ENCODE measurements at regions not wholly inside any gene's neighbourhood (a gene's known extent, or its start where the extent isn't known, plus 50 kb on each side); places are given as distances from the start of the nearest gene placed in this dataset.

DNA sequence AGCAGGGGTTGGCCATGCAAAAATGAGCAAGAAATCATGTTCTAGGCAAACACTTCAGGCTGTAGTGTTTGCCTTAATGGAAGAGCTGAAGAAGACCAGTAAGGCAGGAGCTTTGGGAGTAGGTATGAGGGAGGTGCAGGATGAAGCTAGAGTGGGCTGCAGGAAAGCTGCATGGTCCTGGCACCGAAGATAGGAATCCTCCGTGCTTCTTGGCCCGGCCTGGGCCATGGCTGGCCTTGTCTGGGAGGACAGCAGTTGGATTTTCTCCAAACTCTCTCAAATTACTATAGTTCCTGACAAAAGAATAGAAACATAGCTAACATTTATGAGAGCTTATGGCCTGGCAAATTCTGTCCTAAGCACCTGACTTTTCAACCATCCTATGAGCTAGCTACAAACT is 116.5 kb downstream of the UCHL1 start:
- no peaks in the 10 kb centered on the region for H3K27me3 Mint-ChIP-seq
- no peak for DNase-seq (ENCODE audit: extremely low spot score, unreplicated experiment)
- no peak overlapping the region for H3K27ac Mint-ChIP-seq
- peaks cover 18% of the 10 kb centered on the region for H3K4me1 Mint-ChIP-seq (ENCODE audit: unreplicated experiment)
- peaks cover under 1% of the 10 kb centered on the region for H3K9me3 Mint-ChIP-seq
- H3K4me3 Mint-ChIP-seq = no peak overlapping the region
- TF ChIP-seq, protein P1, sequence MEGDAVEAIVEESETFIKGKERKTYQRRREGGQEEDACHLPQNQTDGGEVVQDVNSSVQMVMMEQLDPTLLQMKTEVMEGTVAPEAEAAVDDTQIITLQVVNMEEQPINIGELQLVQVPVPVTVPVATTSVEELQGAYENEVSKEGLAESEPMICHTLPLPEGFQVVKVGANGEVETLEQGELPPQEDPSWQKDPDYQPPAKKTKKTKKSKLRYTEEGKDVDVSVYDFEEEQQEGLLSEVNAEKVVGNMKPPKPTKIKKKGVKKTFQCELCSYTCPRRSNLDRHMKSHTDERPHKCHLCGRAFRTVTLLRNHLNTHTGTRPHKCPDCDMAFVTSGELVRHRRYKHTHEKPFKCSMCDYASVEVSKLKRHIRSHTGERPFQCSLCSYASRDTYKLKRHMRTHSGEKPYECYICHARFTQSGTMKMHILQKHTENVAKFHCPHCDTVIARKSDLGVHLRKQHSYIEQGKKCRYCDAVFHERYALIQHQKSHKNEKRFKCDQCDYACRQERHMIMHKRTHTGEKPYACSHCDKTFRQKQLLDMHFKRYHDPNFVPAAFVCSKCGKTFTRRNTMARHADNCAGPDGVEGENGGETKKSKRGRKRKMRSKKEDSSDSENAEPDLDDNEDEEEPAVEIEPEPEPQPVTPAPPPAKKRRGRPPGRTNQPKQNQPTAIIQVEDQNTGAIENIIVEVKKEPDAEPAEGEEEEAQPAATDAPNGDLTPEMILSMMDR (conservative IDR thresholded peaks at IDR 0.05) = no peak
- H3K36me3 Mint-ChIP-seq = peaks cover 7% of the 10 kb centered on the region

DNA sequence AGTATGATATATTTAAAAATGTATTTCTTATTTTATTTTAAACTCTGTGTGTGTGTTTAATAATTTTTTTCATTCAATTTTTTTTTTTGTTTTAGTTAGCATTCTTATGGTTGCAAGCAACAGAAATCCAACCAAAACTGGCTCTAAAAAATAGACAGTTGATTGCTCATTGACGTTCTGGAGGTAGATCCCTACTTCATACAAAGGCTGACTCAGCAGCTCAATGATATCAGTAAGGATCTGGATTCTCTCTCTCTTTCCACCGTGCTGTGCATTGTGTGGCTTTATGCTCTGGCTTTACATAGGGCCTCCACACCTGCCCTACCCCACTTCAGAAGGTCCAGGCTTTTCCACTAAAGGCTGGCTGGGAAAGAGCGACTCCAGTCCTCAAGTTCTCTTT is 117.8 kb downstream of the UCHL1 start:
- Mint-ChIP-seq H3K36me3 (peaks cover 16% of the 10 kb centered on the region), H3K9me3 (peaks cover 10% of the 10 kb centered on the region), H3K4me3 (no peak overlapping the region), H3K4me1 (ENCODE audit: unreplicated experiment) (peaks cover 12% of the 10 kb centered on the region), H3K27ac (no peak overlapping the region), H3K27me3 (no peaks in the 10 kb centered on the region)
- DNase-seq (ENCODE audit: extremely low spot score, unreplicated experiment) = no peak
- TF ChIP-seq, protein P1 (conservative IDR thresholded peaks at IDR 0.05) = no peak

DNA sequence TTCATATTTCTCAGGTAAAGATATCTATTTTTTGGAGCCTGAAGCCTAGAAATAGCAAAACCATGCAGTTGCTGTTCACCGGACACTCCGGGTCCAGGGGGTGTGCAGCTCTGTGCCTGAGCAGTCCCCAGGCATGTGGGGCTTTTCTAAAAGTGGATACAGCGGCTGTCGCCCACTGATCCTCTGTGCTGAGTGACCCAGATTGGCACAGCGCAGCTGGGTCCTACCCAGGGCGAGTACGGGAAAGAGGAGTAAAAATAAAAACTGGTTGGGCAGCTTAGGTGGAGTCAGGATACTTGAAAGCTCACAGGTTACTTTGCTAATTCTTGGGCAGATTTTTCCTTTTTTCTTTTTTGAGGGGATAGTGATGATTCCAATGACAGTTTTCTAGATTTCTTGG is 118.8 kb downstream of the UCHL1 start:
- Mint-ChIP-seq H3K9me3 (peaks cover 10% of the 10 kb centered on the region), H3K4me1 (ENCODE audit: unreplicated experiment) (peaks cover 6% of the 10 kb centered on the region), H3K27ac (no peak overlapping the region), H3K4me3 (no peak overlapping the region), H3K36me3 (peaks cover 16% of the 10 kb centered on the region), H3K27me3 (no peaks in the 10 kb centered on the region)
- TF ChIP-seq, protein P1 (conservative IDR thresholded peaks at IDR 0.05) = no peak
- DNase-seq (ENCODE audit: extremely low spot score, unreplicated experiment) = no peak

DNA sequence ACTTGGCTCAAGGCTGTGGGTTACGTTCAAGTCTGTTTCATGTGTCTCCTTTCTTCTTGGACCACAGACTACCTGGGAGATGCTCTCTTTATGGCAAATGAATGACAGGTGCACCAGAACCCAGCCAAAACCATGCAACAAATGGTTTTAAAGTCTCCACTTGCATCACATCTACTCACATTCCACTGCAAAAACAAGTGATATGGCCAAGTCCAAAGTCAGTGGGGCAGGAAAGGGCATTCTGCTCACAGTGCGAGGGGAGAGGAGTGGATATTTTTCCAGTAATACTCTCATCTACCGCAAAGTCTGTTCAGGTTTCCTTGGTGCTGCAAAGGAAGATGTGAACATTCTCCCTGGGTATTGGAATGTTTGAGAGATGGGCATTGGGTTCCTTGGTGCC is 120.5 kb downstream of the UCHL1 start:
- Mint-ChIP-seq H3K27ac (no peak overlapping the region), H3K27me3 (no peaks in the 10 kb centered on the region), H3K4me1 (ENCODE audit: unreplicated experiment) (peaks cover 6% of the 10 kb centered on the region), H3K4me3 (no peak overlapping the region), H3K36me3 (peaks cover 16% of the 10 kb centered on the region), H3K9me3 (peaks cover 10% of the 10 kb centered on the region)
- TF ChIP-seq, protein P1 (conservative IDR thresholded peaks at IDR 0.05) = no peak
- DNase-seq (ENCODE audit: extremely low spot score, unreplicated experiment) = no peak

DNA sequence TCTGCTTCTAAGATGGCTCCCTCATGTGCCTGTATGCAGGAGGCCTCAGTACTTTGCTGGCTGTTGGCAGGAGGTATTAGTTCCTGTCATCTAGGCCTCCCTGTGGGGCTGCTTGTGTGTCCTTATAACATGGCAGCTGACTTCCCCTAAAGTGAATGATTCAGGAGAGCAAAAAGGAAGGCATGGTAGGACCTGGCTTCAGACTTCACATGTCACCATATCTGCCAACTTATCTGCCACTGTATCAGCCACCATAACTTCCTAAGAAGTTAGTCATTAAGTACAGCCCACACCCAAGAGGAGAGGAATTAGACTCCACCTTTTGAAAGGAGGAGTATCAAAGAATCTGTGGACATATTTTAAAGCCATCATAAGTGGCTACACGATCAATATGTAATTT is 122.5 kb downstream of the UCHL1 start:
- Mint-ChIP-seq H3K27me3 (no peaks in the 10 kb centered on the region), H3K36me3 (peaks cover 12% of the 10 kb centered on the region), H3K4me1 (ENCODE audit: unreplicated experiment) (peaks cover 10% of the 10 kb centered on the region), H3K9me3 (peaks cover 10% of the 10 kb centered on the region), H3K27ac (no peak overlapping the region), H3K4me3 (no peak overlapping the region)
- no peak for DNase-seq (ENCODE audit: extremely low spot score, unreplicated experiment)
- TF ChIP-seq, protein P1 (conservative IDR thresholded peaks at IDR 0.05) = no peak

Data from type B pancreatic cell (in vitro differentiated cells).